GM19467 (cell line): ENCODE measurements at regions not wholly inside any gene's neighbourhood (a gene's known extent, or its start where the extent isn't known, plus 50 kb on each side); places are given as distances from the start of the nearest gene placed in this dataset.

Source experiments
- ATAC-seq: cut with Tn5 transposase; IDR thresholded peaks from one replicate; pipeline ENCODE4 v1.9.1; 2021; ENCODE audit warnings: mild to moderate bottlenecking, moderate library complexity; ENCODE audit not compliant: unreplicated experiment

GRCh38 chr4:117783716-117784115, 250.6 kb upstream of the NDST3 start:
- ATAC-seq: no peak

DNA sequence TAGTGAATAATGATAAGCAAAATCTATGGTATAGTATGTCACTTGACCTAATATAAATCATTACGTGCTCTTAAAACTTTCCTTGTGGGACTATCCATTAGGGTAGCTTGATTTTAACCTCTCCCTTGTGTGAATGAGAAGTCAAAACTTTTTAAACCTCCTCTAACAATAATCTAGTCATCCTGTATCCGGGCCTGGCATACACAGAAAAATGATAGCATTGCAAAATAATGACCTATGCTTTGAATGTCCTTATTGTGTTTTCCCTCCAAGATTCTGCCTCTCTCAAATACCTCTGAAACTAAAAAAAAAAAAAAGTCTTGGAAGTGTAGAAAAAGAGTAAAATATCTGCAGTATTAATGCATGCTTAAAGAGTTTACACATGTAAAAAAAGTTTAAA, 250.0 kb upstream of the NDST3 start:
- no peak for ATAC-seq

DNA sequence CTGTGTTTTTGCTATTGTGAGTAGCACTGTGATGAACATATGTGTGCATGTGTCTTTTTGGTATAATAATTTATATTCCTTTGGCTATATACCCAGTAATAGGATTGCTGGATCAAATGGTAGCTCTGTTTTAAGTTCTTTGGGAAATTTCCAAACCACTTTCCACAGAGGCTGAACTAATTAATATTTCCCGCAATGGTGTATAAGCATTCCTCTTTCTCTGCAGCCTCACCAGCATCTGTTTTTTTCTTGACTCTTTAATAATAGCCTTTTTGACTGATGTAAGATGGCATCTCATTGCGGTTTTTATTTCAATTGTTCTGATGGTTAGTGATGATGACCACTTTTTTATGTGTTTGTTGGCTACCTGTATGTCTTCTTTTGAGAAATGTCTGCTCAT, 247.7 kb upstream of the NDST3 start:
- ATAC-seq: no peak

- ATAC-seq: no peak
Measured at GRCh38 chr4:117793845-117794480, 240.3 kb upstream of the NDST3 start.

DNA sequence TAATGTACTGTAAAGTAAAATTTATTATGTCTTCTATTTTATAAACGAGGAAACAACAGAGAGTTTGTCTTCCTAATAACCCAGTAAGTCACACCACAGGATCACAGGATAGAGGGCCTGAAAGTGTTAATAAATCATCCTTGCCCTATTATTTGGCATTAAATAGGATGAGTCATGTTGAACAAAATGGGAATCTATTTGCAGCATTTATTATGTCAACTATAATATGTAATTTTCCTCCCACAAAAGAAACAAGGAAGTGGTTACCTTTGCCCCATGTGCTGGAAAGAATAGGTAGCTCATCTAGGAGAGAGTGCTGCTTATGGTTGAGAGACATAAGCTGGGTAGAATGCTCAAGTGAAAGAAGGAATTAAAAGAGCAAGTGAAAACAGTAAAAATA, 237.6 kb upstream of the NDST3 start:
- ATAC-seq: no peak

DNA sequence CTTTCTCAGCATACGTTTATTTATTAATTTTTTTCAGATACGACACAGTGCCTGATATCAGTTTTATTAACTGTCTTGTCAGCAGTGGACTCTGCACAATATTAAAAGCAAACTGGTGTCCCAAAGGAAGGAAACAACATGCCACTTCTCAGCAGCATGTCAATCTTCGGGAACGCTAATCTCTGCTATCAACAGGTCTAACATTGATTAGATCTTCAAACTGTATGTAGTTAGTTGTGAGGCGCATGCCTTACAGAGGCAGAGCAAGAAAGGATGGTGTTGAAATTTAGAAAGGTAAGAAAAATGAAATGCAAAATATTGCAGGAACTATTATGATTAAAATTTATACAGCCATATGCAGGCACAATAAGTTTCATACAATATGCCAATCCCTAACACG, 233.7 kb upstream of the NDST3 start:
- no peak for ATAC-seq

DNA sequence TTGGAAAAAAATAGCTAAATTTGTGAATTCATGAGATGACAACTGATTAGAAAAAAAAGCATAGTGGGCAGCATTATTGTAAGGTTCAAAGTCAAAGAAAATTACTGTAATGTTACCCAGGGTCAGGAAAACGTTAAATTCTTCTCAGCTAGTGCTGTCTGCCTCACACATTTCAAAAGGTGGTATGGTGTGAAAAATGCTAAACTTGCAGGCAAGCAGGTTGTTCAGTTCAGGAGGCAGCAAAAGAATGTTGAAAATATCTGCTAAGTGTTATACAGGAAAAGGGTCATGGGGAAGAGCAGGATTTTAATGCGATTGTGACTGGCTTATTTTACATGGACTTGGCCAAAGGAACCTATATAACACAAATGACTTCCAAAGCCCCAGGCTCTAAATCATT, 232.5 kb upstream of the NDST3 start:
- no peak for ATAC-seq

- no peak for ATAC-seq
Measured at GRCh38 chr4:117811731-117812130, 222.6 kb upstream of the NDST3 start.

DNA sequence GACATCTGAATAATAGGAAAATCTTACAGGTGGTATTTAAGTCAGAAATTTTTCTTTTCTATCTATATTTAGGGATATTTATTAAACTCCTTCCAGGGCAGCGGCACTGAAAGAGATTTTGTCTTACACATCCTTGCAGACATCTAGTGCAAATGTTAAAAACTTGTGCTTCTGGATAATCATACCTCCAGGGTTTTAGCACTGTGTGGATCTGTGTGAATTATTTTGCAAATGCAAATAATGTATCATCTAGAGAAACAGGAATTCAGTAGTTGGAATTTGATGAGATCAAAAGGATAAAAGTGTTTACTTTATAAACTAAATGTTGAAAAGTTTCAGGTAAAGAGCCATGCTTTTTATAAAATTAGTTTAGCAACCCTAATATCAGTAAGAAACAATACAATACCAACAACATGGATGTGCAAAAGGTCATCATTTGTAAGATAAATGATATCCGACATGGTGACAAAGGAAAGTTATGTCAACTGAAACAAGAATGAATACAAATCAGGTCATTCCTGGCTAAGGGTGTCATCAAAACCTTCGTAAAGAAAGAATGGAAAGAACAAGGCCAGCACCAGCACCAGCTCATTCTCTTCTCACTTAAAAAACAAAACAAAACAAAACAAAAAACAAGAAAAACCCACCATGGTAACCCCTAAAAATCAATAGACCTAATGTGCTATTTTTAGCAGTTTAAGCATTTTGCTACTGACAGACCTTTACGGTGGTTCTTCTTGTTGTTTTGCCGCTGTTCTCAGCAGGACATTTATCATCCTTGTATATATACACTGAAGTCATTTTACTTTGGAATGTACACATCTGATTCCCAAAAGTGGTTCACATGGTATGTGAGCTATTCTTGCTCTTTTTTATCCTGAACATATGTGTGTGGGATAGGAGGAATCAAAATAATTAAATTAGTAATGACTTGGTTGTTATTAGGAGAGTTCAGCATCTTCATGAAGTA, 219.7 kb upstream of the NDST3 start:
- ATAC-seq: no peak

GRCh38 chr4:117817301-117817700, 217.0 kb upstream of the NDST3 start:
- ATAC-seq: no peak

- ATAC-seq: no peak
Measured at GRCh38 chr4:117821834-117822233, 212.5 kb upstream of the NDST3 start.

DNA sequence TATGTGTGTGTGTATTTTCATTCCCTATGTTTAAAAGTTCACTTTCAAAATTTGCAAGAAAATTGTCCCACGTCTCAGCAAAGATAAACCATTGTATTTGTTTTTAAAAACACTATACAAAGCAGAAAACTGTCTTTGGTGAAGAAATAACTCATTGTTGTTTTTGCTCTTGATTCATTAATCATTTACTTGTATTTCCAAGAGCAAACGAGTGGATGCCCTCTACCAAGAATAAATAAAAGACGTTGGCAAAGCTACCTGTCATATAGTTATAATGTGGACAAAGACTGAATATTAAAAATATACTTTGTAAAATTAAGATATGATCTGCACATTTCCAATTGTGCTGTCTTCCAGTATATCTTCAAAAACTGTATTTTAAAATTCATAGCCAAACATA, 210.9 kb upstream of the NDST3 start:
- no peak for ATAC-seq

DNA sequence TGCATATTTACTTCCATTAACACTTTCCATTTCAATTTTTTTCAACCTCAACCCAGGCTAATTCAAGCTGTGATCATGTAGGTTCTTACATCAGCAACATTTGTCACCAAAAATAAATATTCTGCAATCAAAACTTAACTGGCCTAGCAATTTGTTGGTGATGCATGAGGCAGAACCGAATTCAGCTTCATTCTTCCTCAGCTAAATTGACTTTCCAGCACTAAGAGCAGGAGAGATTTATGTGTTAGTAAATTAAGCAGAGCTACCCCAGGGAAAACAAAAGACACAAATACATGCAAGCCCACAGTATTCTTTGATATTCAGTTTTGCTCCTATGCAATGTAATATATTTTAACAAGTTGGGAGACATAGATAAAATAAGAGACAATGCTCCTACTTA, 208.7 kb upstream of the NDST3 start:
- no peak for ATAC-seq

GRCh38 chr4:117831060-117831683, 203.1 kb upstream of the NDST3 start:
- no peak for ATAC-seq

- no peak for ATAC-seq
Measured at GRCh38 chr4:117835566-117835965, 198.7 kb upstream of the NDST3 start.

GRCh38 chr4:117844594-117844993, 189.7 kb upstream of the NDST3 start:
- no peak for ATAC-seq

- ATAC-seq: no peak
Measured at GRCh38 chr4:117845270-117845669, 189.0 kb upstream of the NDST3 start.

GRCh38 chr4:117847849-117848248, 186.4 kb upstream of the NDST3 start:
- no peak for ATAC-seq

- ATAC-seq: no peak
Measured at GRCh38 chr4:117868201-117868600, 166.1 kb upstream of the NDST3 start.

DNA sequence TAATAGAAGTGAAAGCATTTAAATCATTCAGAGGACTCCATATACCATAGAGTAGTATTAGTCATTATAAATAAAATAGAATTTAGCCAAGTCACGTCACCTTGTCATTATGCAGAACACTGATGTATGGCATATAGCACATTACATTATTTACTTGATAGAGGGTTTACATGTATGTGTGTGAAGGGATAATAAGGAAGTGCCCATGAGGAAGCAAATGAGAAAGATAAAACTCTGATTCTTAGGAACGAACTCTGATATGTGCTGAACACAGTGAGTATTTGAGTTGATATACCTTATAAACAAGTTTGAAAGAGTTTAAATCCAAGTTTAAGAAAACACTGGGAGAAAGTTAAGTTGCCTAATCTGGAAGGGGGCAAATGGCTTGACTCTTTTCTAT, 160.5 kb upstream of the NDST3 start:
- ATAC-seq: no peak

GRCh38 chr4:117874216-117874615, 160.1 kb upstream of the NDST3 start:
- ATAC-seq: no peak

GRCh38 chr4:117889978-117890377, 144.3 kb upstream of the NDST3 start:
- ATAC-seq: no peak
